ENCODE measurements at regions not wholly inside any gene's neighbourhood (a gene's known extent, or its start where the extent isn't known, plus 50 kb on each side); places are given as distances from the start of the nearest gene placed in this dataset.

DNA sequence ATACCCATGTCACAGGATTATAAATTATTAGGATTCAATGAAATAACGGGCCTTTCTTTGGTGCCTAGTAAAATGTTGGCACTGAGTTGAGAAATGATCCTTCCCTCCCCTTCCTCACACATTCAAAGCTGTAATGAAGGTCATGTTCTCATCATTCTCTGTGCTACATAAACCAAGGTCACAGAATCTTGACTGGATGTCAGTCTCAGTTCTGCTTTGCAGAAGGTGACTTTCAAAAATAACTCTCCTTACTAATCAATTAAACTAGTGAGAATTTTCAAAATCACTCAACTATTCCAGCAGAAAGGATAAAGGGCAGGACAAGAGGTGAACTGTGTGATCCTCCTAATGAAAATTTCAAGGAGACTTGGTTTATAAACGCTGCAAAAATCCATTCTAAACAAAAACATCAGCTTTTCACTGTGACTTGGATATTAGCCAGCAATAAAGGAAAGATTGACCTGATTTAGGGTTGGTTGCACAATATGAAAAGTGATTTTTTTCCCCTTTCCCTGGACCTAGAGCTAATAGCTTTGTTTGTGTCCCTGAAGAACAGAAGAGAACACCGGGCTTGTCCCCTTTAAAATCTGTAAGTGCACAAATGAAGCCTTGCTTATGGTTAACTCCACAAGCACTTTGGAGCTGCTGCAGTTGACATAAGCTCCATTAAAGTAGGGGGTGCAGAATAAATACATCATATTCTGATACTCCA lies 120.1 kb downstream of the SEC16B start:
- no peak for DNase-seq (ENCODE audit: low read depth, low spot score)
- H3K4me3 ChIP-seq (ENCODE audit: low read length), result no peak overlapping the region

DNA sequence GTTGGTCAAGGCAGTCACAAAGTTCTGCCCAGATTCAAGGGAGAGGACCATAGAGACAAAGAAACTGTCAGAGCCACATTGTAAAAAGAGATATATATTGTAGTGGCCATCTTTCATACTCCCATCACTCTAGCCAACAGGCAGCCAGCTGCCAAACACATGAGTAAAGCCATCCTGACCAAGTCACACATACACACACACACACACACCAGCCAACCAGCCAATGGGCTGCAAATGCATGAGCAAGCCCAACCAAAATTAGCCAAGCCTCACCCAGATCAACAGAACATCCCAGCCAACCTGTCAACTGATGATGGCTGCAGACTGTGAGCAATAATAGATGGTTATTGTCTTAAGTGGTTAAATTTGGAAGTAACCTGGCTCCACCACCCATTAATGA lies 120.7 kb downstream of the SEC16B start:
- DNase-seq (ENCODE audit: low read depth, low spot score), result no peak
- no peak overlapping the region for H3K4me3 ChIP-seq (ENCODE audit: low read length)

DNA sequence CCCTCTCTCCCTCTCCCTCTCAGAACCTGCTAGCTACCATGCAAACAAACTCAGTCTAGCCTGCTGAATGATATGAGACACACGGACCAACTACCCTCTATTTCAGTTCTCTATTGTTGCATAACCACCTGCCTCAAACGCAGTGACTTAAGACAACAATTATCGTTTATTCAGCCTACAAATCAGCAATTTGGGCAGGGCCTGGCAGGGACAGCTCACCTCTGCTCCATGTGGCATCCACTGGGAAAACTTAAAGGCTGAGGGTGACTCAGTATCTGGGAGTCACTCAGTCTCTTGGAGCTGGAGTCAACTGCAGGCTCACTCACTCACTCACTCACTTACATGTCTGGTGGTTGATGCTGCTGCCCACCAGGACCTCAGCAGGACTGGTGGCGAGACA lies 121.3 kb downstream of the SEC16B start:
- no peak overlapping the region for H3K4me3 ChIP-seq (ENCODE audit: low read length)
- DNase-seq (ENCODE audit: low read depth, low spot score), result no peak

DNA sequence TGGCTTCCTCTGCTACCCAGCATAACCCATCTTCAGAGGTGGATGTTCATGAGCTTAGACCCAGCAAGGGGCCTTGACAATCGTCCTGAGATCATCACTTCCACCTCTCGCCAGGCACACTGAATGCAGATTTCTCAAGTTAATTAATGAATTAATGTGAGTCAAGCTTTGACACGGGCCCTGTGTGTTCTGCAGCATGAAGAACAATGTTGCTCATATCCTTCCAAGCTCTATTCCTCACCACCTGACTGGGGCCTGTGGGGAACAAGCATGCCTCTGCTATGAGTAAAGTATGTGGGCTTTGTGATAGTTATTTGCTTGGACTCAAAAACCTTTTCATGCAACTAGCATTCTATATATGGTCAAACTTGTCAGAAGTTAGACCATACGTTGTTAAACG lies 122.0 kb downstream of the SEC16B start:
- H3K4me3 ChIP-seq (ENCODE audit: low read length), result no peak overlapping the region
- DNase-seq (ENCODE audit: low read depth, low spot score), result no peak

DNA sequence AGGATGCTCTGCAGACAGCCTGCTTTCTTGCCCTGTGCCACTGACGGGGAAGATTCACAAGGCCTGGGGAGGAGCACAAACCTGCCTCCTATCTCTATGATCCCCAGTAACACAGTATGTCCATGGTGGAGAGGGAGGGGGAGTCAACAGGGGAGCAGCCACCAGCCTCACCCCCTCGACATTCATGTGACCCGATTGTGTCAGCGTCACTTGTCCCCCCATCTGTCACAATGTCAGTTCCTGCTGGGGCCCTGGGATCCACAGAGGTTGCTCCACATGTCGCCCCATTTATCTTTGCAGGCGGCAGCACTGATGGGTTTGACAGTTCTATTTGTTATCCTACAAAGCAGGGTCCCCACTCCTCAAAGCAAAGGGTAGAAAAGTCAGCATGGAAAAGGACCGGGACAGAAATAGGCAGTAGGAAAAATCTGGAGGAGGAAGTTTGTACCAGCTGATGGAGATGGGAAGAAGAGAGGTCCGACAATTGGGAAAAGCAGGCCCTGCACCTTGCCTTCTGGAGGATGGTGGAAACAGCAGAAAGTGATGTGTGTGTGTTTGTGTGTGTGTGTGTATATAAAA lies 130.9 kb downstream of the SEC16B start:
- no peak overlapping the region for H3K4me3 ChIP-seq (ENCODE audit: low read length)
- DNase-seq (ENCODE audit: low read depth, low spot score), result no peak

DNA sequence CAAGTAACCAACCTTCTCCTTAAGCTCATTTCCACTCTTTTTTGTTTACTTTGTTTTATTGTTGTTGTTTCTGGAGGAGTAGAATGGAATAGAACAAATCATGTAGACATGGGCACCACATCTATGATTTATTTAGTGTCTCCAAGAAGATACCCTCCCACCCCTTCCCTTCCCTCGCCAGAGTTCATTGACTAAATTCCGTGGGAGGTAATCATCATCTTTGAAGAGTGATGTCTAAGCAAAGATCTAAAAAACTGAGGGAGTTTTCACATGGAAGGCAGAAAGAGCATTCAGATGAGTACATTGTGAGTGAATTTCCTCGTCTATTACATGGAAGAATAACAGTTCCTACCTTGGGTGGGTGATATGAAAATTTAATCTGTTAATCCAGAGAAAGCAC lies 136.2 kb downstream of the SEC16B start:
- H3K4me3 ChIP-seq (ENCODE audit: low read length), result no peak overlapping the region
- no peak for DNase-seq (ENCODE audit: low read depth, low spot score)

DNA sequence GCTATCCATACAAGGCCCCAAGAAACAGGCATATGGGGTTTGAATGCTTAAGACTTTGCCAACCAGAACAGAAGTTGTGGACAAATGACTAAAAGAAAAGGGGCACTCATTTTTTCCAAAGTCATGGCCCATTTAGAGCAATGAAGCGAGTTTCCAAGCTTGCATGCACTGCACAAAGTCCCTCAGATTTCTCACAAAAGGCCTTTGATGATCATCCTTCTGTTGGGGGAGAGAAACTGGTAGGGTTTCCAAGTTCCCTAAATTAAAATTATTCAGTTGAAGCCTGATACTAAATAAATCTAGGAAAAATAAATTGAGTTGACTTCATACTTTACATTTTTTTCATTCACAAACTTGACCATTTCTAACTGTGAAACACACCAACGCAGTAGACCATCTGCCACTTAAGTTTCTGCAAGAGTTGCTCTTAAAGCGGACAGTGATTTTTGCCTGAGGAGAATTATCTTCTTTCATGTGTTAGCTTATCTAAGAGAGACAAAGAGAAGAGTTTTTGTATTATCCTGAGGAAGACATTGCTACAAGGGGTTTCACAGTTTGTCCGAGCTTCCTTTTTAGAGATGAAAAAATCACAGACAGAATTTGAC lies 139.2 kb downstream of the SEC16B start:
- no peak for DNase-seq (ENCODE audit: low read depth, low spot score)
- H3K4me3 ChIP-seq (ENCODE audit: low read length), result no peak overlapping the region

DNA sequence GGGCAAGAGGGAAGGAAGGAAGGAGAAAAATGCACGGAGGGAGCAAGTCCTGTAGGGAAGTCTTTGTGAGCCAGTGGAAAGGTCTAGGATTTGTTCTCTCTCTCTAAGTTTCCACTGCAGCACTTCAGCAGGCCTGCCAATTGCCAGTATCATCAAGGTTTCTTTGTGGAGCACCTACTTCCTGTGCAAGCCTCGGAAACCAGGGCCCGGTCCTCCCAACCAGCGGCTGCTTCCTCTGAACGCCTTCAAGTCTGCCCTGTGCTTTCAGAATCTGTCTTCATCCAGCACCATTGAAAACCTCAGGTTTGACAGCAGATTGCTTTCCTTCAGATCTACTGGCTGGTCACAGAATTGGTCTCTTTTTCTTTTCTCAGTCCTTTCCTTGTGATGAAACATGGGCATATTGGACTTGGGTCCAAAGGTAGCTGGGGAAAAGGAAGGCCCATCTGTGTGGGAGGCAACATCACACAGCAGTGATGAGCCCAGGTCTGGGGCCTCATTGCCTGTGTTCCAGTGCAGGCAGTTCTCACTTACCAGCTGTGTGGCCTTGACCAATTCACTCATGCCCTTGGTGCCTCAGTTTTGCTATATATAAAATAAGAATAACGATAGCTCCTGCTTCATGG lies 144.5 kb downstream of the SEC16B start:
- peak; percentile 74 for DNase-seq (ENCODE audit: low read depth, low spot score)
- H3K4me3 ChIP-seq (ENCODE audit: low read length), result no peak overlapping the region

DNA sequence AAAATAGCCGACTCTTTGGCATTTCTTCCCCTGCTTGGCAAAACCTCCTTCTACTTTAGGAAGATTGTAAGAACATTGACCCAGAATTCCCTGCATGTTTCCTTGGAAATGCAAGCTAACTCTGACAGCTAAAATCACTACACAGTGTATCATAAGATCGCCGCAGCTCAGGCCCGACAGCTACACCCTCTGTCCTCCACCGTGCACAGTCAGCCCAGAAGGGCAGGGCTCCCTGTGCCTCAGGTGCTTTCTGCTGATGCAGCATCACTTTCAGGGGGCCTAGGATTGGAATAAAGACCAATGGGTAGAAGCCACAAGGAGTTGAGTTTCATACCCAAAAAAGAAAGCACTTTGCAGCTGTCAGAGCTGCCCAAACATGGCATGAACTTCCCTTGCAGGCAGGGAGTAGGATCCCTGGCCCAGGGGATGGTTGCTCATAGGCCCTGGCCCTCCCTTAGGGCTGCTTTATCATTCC lies 145.3 kb downstream of the SEC16B start:
- H3K4me3 ChIP-seq (ENCODE audit: low read length), result no peak overlapping the region
- no peak for DNase-seq (ENCODE audit: low read depth, low spot score)

DNA sequence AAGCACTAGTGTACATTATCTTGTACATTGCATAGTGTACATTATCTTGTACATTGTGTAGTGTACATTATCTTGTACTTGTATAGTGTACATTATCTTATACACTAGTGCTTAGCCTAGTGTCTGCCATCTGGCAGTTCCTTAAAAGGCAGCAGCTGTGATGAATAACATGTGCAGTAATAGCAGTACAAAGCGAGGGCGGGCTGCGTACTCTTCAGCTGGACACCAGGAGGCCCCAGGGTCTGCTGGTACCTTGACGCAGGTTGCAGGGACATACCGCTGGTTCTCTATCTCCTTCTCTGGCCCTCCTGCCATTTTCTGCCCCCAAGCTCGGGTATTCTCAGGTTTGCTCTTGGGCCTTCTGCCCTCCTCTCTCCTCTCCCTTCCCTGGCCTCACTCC lies 149.6 kb downstream of the SEC16B start:
- no peak for DNase-seq (ENCODE audit: low read depth, low spot score)
- H3K4me3 ChIP-seq (ENCODE audit: low read length), result no peak overlapping the region

DNA sequence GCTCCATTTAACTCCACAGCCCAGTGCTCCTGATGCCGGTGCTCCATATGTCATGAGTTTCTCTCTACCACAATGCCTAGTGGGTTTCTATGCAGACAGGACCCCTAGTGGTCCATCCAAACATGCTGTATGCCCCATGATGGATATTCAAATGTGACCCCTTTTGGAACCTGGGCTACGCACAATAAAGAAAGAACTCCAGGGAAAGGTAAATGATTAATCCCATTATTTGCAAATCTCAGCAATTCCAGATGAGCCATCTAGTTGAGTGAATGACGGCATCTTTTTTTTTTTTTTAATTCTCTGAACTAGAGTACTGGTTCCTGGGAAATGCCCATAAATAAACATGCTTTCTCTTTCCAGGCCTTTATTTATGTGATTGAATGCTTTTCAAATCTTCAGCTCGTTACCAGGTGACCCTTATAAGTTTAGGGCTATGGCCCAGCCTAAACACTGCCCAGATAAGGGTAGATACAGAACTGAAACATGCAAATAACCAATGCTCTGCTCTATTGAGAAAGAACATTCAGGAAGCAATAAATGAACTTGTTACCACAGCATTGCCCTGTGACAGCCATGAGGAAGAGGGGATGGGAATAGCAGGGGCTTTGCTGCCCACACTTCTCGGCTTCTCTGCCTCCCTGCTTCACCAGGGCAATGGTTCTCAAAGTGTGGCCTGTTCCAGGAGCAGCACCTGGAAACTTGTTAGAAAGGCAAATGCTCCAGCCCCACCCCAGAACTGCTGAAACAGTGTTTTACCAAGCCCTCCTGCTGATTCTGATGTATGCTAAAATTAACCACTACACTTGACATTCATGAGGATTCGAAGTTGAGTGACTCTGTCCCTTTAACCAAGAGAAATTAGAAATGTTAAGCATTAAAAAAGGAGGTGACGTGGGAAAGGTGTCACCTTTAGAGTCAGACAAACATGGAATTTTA lies 151.7 kb downstream of the SEC16B start:
- DNase-seq (ENCODE audit: low read depth, low spot score), result no peak
- H3K4me3 ChIP-seq (ENCODE audit: low read length), result no peak overlapping the region

DNA sequence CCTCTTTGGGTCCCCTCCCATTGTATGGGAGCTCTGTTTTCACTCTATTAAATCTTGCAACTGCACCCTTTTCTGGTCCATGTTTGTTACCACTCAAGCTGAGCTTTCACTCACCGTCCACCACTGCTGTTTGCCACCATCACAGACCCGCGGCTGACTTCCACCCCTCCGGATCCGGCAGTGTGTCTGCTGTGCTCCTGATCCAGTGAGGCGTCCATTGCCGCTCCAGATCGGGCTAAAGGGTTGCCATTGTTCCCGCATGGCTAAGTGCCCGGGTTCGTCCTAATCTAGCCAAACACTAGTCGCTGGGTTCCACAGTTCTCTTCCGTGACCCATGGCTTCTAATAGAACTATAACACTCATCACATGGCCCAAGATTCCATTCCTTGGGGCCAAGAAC lies 157.2 kb downstream of the SEC16B start:
- no peak for DNase-seq (ENCODE audit: low read depth, low spot score)
- no peak overlapping the region for H3K4me3 ChIP-seq (ENCODE audit: low read length)

DNA sequence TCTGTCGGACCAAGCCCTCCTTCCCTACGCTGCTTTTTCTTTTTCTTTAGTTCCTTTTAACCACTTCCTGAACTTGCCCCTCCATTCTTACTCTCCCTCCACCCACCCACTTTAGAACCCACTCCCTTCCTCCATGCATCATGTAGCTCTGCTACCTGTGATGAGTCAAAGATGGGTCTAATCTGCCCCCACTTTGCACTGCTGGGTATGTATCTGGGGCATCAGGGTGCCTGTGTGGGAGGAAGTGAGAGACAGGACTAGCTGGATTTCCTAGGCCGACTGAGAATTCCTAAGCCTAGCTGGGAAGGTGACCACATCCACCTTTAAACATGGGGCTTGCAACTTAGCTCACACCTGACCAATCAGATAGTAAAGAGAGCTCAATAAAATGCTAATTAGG lies 157.7 kb downstream of the SEC16B start:
- no peak for DNase-seq (ENCODE audit: low read depth, low spot score)
- no peak overlapping the region for H3K4me3 ChIP-seq (ENCODE audit: low read length)

DNA sequence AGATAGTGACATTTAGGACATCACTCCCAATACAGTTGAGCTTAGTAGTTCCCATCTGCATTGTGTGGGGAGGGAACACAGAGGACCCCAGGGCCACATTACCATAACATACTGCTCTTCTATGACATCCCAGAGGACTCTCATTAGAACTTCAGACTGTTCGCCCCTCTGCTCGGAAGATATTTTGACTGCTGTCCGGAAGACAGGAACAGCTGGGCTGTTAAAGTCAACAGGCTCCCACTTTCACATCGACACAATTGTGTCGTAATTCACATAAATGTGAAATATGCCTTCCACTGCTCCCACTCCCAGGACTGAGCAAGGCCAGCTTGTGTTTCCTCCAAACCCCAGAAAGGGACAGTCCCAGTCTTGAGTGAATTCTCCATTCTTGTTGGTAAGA lies 158.4 kb downstream of the SEC16B start:
- DNase-seq (ENCODE audit: low read depth, low spot score), result no peak

DNA sequence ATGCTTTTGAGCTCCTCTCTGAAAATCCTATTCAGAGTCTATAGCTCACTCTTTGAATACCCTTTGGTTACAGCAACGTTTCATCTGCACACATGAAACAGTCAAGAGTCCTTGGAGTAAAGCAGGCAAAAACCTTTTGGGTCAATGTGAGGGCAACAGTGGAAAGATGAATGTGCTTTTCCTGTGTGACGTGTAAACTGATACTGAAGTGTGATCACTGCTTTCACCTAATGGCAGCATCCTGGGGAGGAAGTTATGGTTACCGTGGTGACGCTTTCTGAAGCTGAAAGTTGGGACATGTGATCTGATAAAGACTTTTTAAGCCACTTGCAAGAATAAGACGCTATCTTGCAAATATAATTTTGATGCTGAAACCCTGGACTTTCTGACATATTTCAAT lies 160.0 kb downstream of the SEC16B start:
- DNase-seq (ENCODE audit: low read depth, low spot score), result peak; percentile 55
- H3K4me3 ChIP-seq (ENCODE audit: low read length), result no peak overlapping the region

More for the DNA sequence above, 158.4 kb downstream of the SEC16B start:
- no peak overlapping the region for H3K4me3 ChIP-seq (ENCODE audit: low read length)

DNA sequence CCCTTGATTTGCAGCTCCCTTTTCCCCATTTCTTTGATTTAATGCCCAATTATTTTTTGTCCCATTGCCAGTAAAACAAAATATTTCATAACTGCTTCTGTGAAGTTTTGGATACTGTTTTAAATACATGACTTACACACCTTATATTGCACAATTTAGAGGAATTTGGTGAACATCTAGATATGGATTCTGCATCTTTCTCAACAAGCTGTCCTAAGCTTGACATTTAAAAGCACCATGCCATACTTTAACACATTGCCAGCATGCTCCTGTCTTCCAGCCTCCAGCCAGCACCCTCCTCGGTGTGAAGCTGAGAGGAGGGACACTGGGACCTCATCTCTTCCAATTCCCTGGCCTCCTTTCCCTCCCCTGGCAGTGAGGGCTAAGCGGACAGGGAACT lies 167.6 kb downstream of the SEC16B start:
- DNase-seq (ENCODE audit: low read depth, low spot score), result no peak
- no peak overlapping the region for H3K4me3 ChIP-seq (ENCODE audit: low read length)

DNA sequence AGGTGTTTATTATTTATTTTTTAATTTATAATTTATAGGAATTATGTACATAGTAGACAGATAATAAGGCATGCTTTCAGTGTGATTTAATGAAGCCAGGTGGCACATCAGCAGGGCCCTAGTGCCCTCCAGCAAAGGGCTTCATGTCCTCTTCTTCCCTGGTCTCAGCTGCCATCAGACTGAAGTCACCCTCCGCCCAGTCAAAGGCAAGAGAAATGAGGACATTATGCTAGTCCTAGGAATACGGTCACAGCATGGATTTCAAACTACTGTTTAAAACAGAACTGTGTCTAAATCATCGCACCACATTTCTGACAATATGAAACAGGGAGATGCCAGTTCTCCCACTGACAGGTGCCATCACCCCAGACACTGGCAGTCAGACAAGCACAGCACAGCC lies 168.1 kb downstream of the SEC16B start:
- DNase-seq (ENCODE audit: low read depth, low spot score), result no peak
- H3K4me3 ChIP-seq (ENCODE audit: low read length), result no peak overlapping the region

DNA sequence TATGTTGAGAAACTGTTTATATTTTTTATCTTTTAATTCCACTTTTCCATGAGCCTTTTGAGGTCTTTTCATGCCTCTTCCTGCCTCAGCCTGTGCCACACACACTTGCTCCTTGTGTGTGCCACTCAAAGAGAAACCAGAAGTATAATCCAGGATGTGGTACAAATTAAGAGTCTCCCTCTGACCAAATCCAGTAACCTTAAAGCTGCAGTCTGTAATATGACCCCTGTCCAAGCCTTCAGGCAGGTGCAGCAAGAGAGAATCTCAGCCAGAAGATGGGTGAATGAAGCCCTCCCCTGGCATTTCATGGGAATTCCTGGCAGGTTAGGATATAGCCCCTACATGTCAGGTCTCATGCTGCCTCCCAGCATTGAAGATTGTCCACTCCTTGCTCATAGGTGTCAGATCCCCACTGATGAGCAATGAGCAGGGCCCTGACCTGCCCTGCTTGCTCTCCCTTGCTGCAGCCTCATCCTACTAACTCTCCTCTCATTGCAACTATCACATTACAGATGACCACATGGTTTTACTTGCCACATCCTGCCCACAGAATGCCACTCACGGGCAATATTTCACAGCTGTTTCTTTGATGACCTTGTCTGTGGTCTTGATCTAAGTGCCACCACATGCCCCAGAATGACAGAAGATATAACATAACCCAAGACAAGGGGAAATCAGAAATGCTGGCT lies 169.3 kb downstream of the SEC16B start:
- no peak overlapping the region for H3K4me3 ChIP-seq (ENCODE audit: low read length)
- DNase-seq (ENCODE audit: low read depth, low spot score), result no peak

DNA sequence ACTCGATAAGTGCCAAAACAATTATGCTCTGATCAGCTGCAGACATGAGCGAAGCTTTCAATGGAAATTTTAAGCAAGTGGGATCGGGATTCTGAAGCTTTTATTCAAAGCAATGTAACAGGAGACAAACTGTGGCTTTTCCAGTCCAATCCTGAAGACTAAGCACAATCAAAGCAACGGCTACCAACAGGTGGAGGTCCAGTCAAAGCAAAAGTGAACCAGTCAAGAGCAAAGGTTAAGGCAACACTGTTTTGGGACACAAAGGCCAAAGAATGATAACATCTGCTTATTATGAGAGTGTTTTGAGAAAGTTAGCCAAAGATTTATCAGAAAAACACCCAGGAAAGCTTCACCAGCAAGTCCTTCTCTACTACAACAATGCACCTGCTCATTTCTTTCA lies 170.1 kb downstream of the SEC16B start:
- DNase-seq (ENCODE audit: low read depth, low spot score), result no peak

More for the DNA sequence above, 170.1 kb downstream of the SEC16B start:
- H3K4me3 ChIP-seq (ENCODE audit: low read length), result no peak overlapping the region

All from Jurkat, Clone E6-1 (cell line).